ENCODE measurements at regions not wholly inside any gene's neighbourhood (a gene's known extent, or its start where the extent isn't known, plus 50 kb on each side); places are given as distances from the start of the nearest gene placed in this dataset.

- H4K20me1 ChIP-seq (replicated peaks; ENCODE audit: control insufficient read depth, extremely low read depth, insufficient read depth, low read length), result no peaks in the 10 kb centered on the region
- ChIA-PET POLR2A (no interaction called here), CTCF (no interaction called here)
- no peak overlapping the region for H3K4me2 ChIP-seq (ENCODE audit: insufficient read depth, low read length)
- FAIRE-seq (no peak), DNase-seq (ENCODE audit: low read depth, low spot score) (no peak)
- intact Hi-C loops (cut with micrococcal nuclease), result no loop called here
- no peaks in the 10 kb centered on the region for H3K9me1 ChIP-seq (replicated peaks; ENCODE audit: control insufficient read depth, extremely low read depth, insufficient read depth, low read length)
- H3K4me3 ChIP-seq (replicated peaks in 1 of 3; ENCODE audit: insufficient read depth in 1 of 3, low read depth in 1 of 3, low read length in 3 of 3), result no peak overlapping the region
- no peak overlapping the region for H2AFZ ChIP-seq (ENCODE audit: low read depth, low read length)
- TF ChIP-seq FOS (IDR thresholded peaks at IDR 0.05; ENCODE audit: borderline replicate concordance, insufficient read depth, low read length), result no peak
- TF ChIP-seq POLR2AphosphoS5 (IDR thresholded peaks at IDR 0.05; ENCODE audit: insufficient read depth, low read depth, low read length), result no peak
- no peak for TF ChIP-seq GATA2 (IDR thresholded peaks at IDR 0.05; ENCODE audit: insufficient read depth, insufficient read length, low read depth, low read length)
- no peak for TF ChIP-seq MAX (IDR thresholded peaks at IDR 0.05; ENCODE audit: insufficient read depth, insufficient read length)
- TF ChIP-seq JUN (IDR thresholded peaks at IDR 0.05; ENCODE audit: borderline replicate concordance, insufficient read depth, insufficient read length, low read depth), result no peak
- no peak for TF ChIP-seq MYC (IDR thresholded peaks at IDR 0.05; ENCODE audit: low read depth, low read length)
- no peak for TF ChIP-seq EZH2 (IDR thresholded peaks at IDR 0.05; ENCODE audit: borderline replicate concordance, low read depth, low read length, severe bottlenecking)
- TF ChIP-seq, protein P1, sequence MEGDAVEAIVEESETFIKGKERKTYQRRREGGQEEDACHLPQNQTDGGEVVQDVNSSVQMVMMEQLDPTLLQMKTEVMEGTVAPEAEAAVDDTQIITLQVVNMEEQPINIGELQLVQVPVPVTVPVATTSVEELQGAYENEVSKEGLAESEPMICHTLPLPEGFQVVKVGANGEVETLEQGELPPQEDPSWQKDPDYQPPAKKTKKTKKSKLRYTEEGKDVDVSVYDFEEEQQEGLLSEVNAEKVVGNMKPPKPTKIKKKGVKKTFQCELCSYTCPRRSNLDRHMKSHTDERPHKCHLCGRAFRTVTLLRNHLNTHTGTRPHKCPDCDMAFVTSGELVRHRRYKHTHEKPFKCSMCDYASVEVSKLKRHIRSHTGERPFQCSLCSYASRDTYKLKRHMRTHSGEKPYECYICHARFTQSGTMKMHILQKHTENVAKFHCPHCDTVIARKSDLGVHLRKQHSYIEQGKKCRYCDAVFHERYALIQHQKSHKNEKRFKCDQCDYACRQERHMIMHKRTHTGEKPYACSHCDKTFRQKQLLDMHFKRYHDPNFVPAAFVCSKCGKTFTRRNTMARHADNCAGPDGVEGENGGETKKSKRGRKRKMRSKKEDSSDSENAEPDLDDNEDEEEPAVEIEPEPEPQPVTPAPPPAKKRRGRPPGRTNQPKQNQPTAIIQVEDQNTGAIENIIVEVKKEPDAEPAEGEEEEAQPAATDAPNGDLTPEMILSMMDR (IDR thresholded peaks at IDR 0.05; ENCODE audit: extremely low read depth in 1 of 2, insufficient read depth in 1 of 2, low read depth in 1 of 2, low read length in 2 of 2), result no peak
- TF ChIP-seq POLR2A (IDR thresholded peaks at IDR 0.05; ENCODE audit: low read depth, low read length), result no peak
- dilution Hi-C loops (cut with MboI; ENCODE audit: extremely low pct_ligation_motif_present, low sequenced_read_pairs), result no loop called here
- H3K79me2 ChIP-seq (ENCODE audit: control insufficient read depth, insufficient read depth, low read length), result no peaks in the 10 kb centered on the region
- no peak overlapping the region for H3K9ac ChIP-seq (replicated peaks; ENCODE audit: extremely low read depth, insufficient read depth, low read length)
- no peaks in the 10 kb centered on the region for H3K4me1 ChIP-seq (ENCODE audit: control insufficient read depth, extremely low read depth, insufficient read depth, low read length)
- H3K36me3 ChIP-seq (ENCODE audit: control insufficient read depth in 2 of 2, extremely low read depth in 1 of 2, insufficient read depth in 2 of 2, low read length in 2 of 2), result no peaks in the 10 kb centered on the region
- no peaks in the 10 kb centered on the region for H3K27me3 ChIP-seq (ENCODE audit: control insufficient read depth in 2 of 2, insufficient read depth in 2 of 2, low read length in 2 of 2)
- no TSS peak for BruUV-seq (replicated peaks)
- no peak overlapping the region for H3K27ac ChIP-seq (ENCODE audit: insufficient read depth, low read depth, low read length)
- H3K9me3 ChIP-seq (replicated peaks; ENCODE audit: control insufficient read depth, insufficient read depth, low read length), result no peaks in the 10 kb centered on the region
Observed at GRCh38 chr4:137701401-137701800, 169.1 kb upstream of the PCDH18 start.

Data from endothelial cell of umbilical vein (primary cell).